ENCODE measurements at regions not wholly inside any gene's neighbourhood (a gene's known extent, or its start where the extent isn't known, plus 50 kb on each side); places are given as distances from the start of the nearest gene placed in this dataset.

DNA sequence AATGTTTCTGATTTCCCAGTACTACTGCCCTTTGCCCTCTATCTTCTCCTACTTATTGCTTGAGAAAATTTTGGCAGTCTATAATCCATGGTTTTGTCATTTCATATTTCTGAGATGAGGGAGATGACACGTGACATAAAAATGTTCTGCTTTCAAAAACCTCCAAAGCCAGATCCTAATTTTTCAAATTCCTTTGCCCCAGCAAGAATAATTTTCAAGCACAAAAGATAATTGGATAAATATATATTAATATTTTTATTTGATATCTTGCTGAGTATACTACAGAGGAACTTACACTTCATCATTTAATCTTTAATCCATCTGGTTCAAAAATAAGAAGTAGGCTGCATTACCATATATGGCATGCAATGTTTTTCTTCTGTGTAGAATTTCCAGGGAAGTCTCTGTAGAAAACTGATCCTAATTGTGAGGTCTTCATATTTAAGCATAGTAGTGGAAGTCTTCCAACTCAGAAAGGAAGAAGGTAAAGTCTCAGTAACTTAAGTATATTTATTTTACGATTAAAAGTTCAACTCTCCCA is 1738.8 kb downstream of the EFNA5 start (continued):
- TF ChIP-seq ZNF565 (CRISPR knock-in tag; conservative IDR thresholded peaks at IDR 0.05; ENCODE audit: low read depth) (no peak), ZNF8 (CRISPR knock-in tag; IDR thresholded peaks at IDR 0.05) (no peak), ZC3H10 (CRISPR knock-in tag; IDR thresholded peaks at IDR 0.05) (no peak), ZFP3 (CRISPR knock-in tag; IDR thresholded peaks at IDR 0.05) (no peak), ISL1 (CRISPR knock-in tag; IDR thresholded peaks at IDR 0.05) (no peak), PPARA (CRISPR knock-in tag; IDR thresholded peaks at IDR 0.05; ENCODE audit: borderline replicate concordance) (no peak)

DNA sequence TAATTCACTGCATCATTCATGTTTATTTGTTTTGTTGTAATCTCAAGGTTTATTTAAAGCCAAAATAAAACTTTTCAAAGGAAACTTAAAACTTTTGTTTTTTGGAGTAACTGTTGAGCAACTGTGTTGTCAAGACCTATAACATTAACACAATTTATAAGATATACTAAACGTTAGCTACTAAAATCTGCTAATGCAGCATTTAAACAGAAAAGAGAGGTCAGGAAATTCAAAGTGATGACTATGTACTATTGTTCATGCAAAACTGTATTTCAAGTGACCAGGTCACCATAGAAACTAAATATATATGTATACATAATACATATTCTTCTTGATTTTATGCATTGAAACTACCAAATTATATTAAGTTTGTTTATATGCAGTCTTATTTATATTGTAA is 1740.9 kb downstream of the EFNA5 start:
- TF ChIP-seq, protein P1, sequence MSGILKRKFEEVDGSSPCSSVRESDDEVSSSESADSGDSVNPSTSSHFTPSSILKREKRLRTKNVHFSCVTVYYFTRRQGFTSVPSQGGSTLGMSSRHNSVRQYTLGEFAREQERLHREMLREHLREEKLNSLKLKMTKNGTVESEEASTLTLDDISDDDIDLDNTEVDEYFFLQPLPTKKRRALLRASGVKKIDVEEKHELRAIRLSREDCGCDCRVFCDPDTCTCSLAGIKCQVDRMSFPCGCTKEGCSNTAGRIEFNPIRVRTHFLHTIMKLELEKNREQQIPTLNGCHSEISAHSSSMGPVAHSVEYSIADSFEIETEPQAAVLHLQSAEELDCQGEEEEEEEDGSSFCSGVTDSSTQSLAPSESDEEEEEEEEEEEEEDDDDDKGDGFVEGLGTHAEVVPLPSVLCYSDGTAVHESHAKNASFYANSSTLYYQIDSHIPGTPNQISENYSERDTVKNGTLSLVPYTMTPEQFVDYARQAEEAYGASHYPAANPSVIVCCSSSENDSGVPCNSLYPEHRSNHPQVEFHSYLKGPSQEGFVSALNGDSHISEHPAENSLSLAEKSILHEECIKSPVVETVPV (CRISPR knock-in tag; IDR thresholded peaks at IDR 0.05) = no peak
- no peak for TF ChIP-seq ZFP30 (CRISPR knock-in tag; IDR thresholded peaks at IDR 0.05)
- no peak for TF ChIP-seq RARB (CRISPR knock-in tag; IDR thresholded peaks at IDR 0.05)
- TF ChIP-seq ISL1 (CRISPR knock-in tag; IDR thresholded peaks at IDR 0.05) = no peak
- TF ChIP-seq, protein P2, sequence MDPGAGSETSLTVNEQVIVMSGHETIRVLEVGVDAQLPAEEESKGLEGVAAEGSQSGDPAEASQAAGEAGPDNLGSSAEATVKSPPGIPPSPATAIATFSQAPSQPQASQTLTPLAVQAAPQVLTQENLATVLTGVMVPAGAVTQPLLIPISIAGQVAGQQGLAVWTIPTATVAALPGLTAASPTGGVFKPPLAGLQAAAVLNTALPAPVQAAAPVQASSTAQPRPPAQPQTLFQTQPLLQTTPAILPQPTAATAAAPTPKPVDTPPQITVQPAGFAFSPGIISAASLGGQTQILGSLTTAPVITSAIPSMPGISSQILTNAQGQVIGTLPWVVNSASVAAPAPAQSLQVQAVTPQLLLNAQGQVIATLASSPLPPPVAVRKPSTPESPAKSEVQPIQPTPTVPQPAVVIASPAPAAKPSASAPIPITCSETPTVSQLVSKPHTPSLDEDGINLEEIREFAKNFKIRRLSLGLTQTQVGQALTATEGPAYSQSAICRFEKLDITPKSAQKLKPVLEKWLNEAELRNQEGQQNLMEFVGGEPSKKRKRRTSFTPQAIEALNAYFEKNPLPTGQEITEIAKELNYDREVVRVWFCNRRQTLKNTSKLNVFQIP (CRISPR knock-in tag; IDR thresholded peaks at IDR 0.05; ENCODE audit: borderline replicate concordance, low read depth) = no peak
- TF ChIP-seq SNAI2 (CRISPR knock-in tag; IDR thresholded peaks at IDR 0.05) = no peak
- TF ChIP-seq PPARA (CRISPR knock-in tag; IDR thresholded peaks at IDR 0.05; ENCODE audit: borderline replicate concordance) = no peak
- TF ChIP-seq ZNF8 (CRISPR knock-in tag; IDR thresholded peaks at IDR 0.05) = no peak
- TF ChIP-seq ZNF70 (CRISPR knock-in tag; IDR thresholded peaks at IDR 0.05) = no peak
- TF ChIP-seq TCF4 (CRISPR knock-in tag; IDR thresholded peaks at IDR 0.05; ENCODE audit: borderline replicate concordance) = no peak
- no peak for TF ChIP-seq ZFP3 (CRISPR knock-in tag; IDR thresholded peaks at IDR 0.05)
- no peak for TF ChIP-seq ARNTL (CRISPR knock-in tag; IDR thresholded peaks at IDR 0.05; ENCODE audit: borderline replicate concordance, low read depth)
- TF ChIP-seq CSDC2 (CRISPR knock-in tag; IDR thresholded peaks at IDR 0.05) = no peak
- no peak for TF ChIP-seq OSR1 (CRISPR knock-in tag; IDR thresholded peaks at IDR 0.05)
- no peak for TF ChIP-seq ZNF565 (CRISPR knock-in tag; conservative IDR thresholded peaks at IDR 0.05; ENCODE audit: low read depth)
- no peak for TF ChIP-seq ZC3H10 (CRISPR knock-in tag; IDR thresholded peaks at IDR 0.05)
- no peak for TF ChIP-seq GLIS3 (CRISPR knock-in tag; IDR thresholded peaks at IDR 0.05)

DNA sequence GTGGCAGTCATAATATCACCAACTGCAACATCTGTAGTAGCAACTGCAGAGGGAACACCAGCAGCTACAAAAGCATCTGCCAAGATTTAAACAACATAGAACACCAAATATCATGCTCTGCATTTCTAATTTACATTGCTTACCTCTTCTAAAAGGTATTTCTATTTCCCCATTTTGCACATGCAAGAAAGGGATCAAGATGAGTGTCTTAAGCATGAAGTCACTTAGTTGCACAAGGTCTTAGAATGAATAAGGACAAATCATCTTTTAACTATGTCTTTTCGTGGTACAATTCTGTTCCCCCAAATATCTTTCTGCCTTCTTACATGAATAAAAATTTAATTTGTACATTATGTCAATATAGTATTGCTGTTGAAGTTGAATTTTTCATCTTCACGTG is 1746.4 kb downstream of the EFNA5 start:
- TF ChIP-seq, protein P1 (CRISPR knock-in tag; IDR thresholded peaks at IDR 0.05) = no peak

More for the DNA sequence above, 1740.9 kb downstream of the EFNA5 start:
- no peak for ATAC-seq

DNA sequence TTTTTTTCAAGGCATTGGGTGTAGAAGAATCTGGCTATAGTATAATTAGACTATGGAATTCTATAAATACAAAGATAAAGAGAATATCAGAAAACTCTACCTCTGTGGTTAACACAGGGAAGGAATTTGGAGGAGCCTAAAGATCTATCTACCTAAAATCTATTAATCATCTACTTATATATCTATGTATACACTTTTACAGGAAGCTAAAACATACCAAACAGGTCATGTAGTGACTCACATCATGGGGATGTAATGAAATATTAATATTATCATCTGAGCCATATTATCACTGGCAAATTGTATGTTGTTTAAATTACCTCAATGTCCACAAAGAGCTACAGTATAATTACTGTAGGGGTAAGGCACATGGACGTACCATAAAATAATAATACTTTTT is 1748.2 kb downstream of the EFNA5 start:
- ATAC-seq = no peak
- TF ChIP-seq ZFP30 (CRISPR knock-in tag; IDR thresholded peaks at IDR 0.05) = no peak
- TF ChIP-seq ESRRG (CRISPR knock-in tag; IDR thresholded peaks at IDR 0.05) = no peak
- no peak for TF ChIP-seq PPARA (CRISPR knock-in tag; IDR thresholded peaks at IDR 0.05; ENCODE audit: borderline replicate concordance)
- no peak for TF ChIP-seq ZNF70 (CRISPR knock-in tag; IDR thresholded peaks at IDR 0.05)

More for the DNA sequence above, 1746.4 kb downstream of the EFNA5 start:
- ATAC-seq = no peak

DNA sequence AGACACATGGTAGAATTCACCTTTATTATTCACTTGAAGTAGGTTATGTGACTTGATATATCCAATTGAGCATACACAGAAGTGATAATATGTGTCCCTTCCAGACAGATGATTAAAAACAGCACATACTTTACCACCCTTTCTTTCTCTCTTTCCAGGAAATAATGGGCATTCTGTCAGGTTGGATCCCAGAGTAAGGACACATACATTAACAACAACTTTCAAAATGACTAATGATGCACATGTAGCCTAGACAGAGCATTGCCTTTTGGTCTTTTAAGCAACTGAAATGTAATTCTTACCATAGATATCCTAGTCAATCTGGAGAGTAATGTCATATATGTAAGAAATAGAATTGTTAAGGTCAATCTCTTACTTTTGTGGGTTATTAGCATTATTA is 1748.7 kb downstream of the EFNA5 start:
- no peak for TF ChIP-seq OSR1 (CRISPR knock-in tag; IDR thresholded peaks at IDR 0.05)

DNA sequence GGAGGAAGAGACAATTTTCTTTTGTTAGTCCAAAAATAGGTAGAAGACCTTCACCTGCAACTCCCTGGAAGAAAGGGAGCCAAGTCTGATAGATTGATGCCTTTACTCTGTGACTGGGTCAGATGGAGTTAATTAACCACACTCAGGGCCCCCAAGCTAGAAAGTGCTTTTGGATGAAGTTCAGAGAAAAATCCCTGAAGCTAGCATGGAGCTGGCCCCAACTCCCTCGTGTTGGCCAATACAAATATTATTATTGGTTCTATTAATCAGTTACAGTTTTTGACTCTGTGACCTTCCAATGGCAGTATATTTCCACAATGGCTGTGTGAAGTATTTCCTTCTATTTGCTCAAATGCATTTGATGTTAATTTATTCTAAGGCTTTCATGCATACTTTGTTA is 1753.5 kb downstream of the EFNA5 start:
- no peak for ATAC-seq
- TF ChIP-seq, protein P3, sequence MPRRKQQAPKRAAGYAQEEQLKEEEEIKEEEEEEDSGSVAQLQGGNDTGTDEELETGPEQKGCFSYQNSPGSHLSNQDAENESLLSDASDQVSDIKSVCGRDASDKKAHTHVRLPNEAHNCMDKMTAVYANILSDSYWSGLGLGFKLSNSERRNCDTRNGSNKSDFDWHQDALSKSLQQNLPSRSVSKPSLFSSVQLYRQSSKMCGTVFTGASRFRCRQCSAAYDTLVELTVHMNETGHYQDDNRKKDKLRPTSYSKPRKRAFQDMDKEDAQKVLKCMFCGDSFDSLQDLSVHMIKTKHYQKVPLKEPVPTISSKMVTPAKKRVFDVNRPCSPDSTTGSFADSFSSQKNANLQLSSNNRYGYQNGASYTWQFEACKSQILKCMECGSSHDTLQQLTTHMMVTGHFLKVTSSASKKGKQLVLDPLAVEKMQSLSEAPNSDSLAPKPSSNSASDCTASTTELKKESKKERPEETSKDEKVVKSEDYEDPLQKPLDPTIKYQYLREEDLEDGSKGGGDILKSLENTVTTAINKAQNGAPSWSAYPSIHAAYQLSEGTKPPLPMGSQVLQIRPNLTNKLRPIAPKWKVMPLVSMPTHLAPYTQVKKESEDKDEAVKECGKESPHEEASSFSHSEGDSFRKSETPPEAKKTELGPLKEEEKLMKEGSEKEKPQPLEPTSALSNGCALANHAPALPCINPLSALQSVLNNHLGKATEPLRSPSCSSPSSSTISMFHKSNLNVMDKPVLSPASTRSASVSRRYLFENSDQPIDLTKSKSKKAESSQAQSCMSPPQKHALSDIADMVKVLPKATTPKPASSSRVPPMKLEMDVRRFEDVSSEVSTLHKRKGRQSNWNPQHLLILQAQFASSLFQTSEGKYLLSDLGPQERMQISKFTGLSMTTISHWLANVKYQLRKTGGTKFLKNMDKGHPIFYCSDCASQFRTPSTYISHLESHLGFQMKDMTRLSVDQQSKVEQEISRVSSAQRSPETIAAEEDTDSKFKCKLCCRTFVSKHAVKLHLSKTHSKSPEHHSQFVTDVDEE (CRISPR knock-in tag; IDR thresholded peaks at IDR 0.05) = no peak
- no peak for TF ChIP-seq ZFP3 (CRISPR knock-in tag; IDR thresholded peaks at IDR 0.05)
- TF ChIP-seq ARNTL (CRISPR knock-in tag; IDR thresholded peaks at IDR 0.05; ENCODE audit: borderline replicate concordance, low read depth) = no peak
- TF ChIP-seq ZNF565 (CRISPR knock-in tag; conservative IDR thresholded peaks at IDR 0.05; ENCODE audit: low read depth) = no peak
- no peak for TF ChIP-seq TCF4 (CRISPR knock-in tag; IDR thresholded peaks at IDR 0.05; ENCODE audit: borderline replicate concordance)
- TF ChIP-seq, protein P1 (CRISPR knock-in tag; IDR thresholded peaks at IDR 0.05) = no peak
- no peak for TF ChIP-seq ISL1 (CRISPR knock-in tag; IDR thresholded peaks at IDR 0.05)
- TF ChIP-seq GLIS3 (CRISPR knock-in tag; IDR thresholded peaks at IDR 0.05) = no peak
- no peak for TF ChIP-seq OSR1 (CRISPR knock-in tag; IDR thresholded peaks at IDR 0.05)

More for the DNA sequence above, 1748.7 kb downstream of the EFNA5 start:
- no peak for ATAC-seq
